RCC 7860 (cell line): ENCODE measurements at regions not wholly inside any gene's neighbourhood (a gene's known extent, or its start where the extent isn't known, plus 50 kb on each side); places are given as distances from the start of the nearest gene placed in this dataset.
"Not testable (repeated sequence)": the region's sequence is repeated elsewhere in the genome, so short reads cannot be mapped to it uniquely, and the experiment has no call there.

Experiments
- DNase-seq: peaks from one replicate; pipeline ENCODE4 v3.0.0-alpha.2; 2015; ENCODE audit warnings: low spot score
- FAIRE-seq: peaks from 2 replicates; lab custom pipeline; 2012; peaks lifted over from hg19 to GRCh38; lab: Jason Lieb, UNC

DNA sequence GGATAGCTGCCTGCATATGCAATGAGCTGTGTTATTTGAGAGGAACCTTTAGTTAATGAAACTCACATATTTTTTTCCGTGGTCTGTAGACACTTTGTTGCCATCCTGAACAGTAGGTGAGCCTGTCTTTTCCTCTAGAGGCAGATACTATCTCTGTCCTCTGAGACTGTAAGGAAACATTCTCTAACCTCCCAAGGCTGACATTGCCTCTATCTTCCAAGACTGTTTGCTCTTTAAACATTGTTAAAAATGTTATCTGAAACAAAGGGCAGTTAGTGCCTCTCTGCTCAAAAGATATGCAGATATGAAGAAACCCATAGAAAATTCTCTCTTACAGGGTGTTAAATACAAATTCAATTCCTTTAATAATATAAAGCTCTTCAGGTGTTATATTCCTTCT is 963.8 kb upstream of the CNTN5 start:
- DNase-seq: no peak
- no peak for FAIRE-seq

DNA sequence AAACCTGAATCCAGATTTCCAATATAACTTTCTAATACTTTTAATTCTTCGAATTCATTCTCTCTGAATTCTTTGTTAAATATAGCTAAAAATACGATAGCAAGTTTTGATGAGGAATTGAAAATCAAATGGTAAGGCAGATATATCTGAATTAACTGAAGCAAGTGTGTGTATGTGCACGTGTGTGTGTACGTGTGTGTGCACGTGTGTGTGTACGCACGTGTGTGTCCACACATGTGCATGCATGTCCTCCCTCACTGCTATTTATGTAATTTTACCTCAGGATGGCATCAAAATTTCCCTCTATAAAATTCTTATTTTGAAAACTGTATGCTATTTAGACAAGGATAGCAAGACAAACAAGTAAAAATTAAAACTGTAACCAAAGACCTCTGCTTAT is 961.3 kb upstream of the CNTN5 start:
- no peak for FAIRE-seq

DNA sequence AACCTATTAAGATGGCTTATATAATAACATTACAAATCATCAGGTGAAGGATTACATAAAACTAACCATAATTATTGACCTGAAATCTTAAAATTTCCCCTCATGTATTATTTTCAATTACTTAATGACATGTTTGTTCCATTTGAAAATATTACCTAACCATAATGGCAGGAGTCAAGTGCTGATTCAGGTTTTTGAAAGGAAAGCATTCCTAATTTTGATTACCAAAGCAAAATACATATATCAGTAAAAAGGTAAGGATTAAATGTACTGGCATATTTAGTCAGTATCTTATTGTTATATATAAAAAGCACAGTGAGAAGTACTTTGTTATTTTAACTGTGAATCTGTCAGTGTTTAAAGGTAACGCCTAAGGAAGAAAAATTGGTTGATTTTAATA is 960.0 kb upstream of the CNTN5 start:
- FAIRE-seq (no peak), DNase-seq (no peak)

More for the DNA sequence above, 961.3 kb upstream of the CNTN5 start:
- no peak for DNase-seq

DNA sequence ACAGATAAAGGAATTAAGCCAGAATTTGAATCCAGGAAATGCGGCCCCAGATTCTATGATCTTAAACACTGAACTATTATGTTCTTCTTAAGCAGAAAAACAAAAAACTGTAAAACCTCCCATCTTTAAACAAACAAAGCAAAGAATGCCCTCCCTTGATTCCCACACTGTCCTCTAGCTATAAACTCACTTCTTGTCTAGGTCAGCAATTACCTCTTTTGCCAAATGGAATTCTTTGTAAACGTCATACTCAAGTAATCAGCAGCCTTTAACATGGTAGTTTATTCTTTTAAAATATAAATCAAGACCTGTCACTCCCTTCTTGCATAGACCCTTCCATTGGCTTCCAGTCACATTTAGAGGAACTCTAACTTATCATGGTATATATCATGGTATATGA is 958.9 kb upstream of the CNTN5 start:
- FAIRE-seq: no peak
- DNase-seq: no peak

DNA sequence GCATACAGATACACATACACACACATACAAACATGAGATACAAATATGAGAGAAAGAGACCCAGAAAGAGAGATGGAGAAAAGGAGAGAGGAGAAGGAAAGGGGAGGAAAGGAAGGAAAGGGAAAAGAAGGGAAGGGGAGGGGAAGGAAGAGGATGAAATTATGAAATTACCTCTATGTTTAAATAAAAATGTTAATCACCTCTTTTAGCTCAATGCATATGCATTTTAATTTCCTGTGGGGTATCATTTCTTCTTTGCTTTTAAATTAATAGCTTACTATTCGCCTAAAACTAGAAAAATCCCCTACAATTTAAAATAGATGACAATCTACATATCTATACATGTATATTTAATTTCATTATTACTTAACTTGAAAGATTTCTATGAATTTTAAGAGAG is 958.0 kb upstream of the CNTN5 start:
- no peak for FAIRE-seq

DNA sequence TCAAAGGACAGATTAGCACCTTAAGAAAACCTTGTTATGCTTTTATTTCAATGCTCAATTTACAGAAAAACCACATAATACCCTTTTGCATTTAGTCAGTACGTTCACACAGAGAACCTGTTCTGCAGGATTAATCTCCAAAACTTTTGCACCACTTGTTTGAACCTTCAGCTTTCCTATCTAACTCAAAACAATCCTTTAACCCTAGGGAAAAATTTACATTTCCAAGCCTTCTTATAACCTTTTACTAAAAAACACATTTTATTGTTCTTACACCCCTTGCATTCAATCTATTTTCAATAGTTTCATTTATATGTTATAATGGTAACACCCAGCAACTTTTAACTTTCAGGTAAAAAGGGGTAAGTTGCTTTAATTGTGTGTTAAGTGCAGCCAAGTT is 952.5 kb upstream of the CNTN5 start:
- FAIRE-seq: no peak
- no peak for DNase-seq

More for the DNA sequence above, 958.0 kb upstream of the CNTN5 start:
- no peak for DNase-seq

DNA sequence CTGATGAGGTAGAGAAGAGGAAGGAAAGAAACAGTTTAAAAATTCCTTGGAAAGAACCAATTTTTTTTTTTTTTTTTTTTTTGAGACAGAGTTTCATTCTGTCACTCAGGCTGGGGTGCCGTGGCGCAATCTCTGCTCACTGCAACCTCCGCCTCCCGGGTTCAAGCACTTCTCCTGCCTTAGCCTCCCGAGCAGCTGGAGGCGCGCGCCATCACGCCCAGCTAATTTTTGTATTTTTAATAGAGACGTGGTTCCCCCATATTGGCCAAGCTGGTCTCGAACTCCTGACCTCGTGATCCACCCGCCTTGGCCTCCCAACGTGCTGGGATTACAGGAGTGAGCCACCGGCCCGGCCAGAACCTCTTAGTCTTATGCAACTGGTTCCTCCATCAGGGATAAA is 951.6 kb upstream of the CNTN5 start:
- FAIRE-seq, DNase-seq: not testable (repeated sequence)

DNA sequence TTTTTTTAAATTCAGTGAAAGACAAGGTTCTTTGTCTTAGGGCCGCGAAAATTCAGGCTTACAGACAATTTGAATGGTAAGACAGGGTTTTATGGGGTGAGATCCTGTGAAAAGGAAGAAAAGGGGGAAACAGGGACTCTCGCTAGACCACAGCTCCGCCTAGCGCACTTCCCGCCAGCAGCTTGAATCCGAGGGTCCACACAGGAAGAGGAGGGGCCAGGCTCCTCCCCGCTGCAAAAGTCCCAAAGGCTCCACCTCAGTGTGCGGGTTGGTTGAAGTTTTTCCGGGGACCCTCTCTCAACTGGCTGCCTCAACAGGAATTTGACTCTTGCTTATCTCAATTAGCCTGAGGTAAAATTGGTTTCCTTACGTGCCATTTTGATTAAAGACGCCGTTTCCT is 950.9 kb upstream of the CNTN5 start:
- DNase-seq: no peak
- no peak for FAIRE-seq

DNA sequence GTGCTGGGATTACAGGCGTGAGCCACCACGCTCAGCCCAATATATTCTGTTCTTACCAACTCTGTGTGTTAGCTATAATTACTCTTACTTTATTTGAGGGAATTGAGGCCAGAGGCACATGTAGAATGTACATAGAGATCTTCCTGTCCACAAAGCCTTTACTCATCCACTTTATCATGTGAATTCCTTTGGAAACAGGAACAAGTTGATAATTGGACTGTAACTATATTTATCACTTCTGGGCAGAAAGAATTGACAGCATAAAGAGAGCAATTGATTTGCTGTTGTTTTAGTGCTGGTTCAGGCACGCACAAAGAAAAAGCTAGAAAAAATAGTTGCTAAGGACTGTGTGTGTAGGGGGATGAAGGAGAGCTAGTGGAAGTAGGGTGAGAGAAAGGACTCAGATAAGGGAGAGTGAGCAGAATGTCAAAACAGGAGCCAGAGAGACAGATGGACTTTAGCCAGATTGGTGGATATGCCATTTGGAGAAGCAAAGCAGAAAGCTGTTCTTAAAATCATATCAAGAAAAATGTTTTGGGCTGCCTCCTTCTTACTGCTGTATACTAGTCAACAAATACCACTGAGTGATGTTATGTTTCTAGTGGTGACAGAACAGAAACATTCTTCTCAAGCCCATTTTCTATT is 929.8 kb upstream of the CNTN5 start:
- no peak for FAIRE-seq
- no peak for DNase-seq

DNA sequence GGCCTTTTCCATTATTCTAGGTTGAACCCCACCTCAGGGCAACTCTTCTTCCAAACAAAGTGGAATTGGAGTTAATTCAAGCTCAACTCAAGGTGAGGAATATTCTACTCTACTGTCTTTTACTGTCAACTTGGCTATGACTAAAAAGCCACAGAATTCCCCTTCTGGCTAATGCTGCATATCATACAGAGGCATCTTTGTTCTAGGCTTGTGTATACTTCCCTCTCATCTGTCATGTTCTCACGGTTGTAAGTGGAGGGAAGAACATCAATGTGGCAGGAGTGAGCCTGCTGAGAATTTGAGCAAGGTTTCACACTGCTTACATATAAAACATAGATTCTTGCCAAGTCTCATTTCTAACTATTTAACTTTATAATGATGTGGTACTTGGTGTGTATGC is 921.4 kb upstream of the CNTN5 start:
- no peak for FAIRE-seq
- no peak for DNase-seq

DNA sequence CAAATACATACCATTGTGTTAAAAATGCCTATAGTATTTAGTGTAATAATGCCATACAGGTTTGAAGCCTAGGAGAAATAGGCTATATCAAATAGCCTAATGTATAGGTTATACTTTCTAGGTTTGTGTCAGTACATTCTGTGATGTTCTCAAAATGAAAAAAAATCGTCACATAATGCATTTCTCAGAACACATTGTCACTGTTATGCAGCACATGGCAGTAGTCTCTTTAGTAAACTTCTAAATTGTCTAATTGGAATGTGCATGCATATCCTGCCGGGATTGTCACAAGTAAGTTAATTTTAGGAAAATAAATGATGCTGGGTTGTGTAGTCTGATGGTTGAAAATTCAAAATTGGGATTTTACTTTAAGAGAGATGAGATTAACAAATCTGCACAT is 920.1 kb upstream of the CNTN5 start:
- no peak for DNase-seq
- FAIRE-seq: no peak

DNA sequence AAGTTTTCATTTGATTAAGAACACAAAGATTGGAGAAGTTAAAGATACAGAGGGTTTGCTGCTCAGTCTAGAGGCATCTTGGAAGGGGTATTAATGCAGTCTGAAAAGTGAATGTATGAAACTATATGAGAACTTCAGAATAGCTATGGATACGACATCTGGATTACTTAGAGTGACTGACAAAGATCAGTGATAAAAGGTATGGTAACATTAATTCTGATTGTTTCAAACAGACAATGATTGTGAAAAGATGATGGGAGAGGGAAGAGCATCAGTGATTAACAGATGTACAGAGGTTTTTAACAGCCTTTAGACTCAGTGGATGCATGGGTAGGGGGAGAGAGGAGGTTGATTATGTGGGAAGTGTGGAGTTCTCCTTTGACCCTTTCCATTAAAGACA is 919.4 kb upstream of the CNTN5 start:
- DNase-seq (no peak), FAIRE-seq (no peak)

DNA sequence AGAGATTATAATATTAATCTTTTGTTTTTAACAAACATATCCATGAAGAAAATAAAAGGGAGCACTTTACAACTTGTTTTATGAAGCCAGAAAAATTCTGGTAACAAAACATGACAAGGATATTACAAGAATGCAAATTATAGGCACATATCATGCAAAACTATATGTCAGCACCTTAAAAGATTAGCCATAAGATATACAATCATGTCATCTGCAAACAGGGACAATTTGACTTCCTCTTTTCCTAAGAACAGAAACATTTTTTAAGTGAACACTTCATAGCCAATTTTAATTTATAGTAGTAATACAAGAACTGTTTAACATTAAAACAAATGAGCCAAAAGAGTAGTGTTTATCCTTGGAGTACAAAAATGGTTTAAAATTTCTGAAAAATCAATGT is 916.5 kb upstream of the CNTN5 start:
- DNase-seq: no peak
- no peak for FAIRE-seq

DNA sequence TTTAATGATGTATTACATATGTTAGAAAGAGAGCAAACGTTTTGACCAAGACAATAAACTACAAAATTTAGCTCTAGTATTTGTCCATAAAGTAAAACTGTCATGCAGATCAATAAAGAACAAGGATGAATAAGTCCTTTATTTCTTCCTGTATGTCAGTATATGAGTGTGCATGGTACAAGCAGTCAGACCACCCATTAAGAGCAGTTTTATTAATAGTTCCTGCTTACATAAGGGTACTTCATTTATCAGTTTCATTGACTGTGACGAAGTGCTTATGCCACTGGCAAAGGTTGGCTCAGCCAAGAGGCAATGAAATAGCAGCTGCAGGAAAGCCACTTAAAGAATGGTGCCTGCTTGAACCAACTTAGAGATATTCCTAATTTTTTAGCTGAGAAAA is 913.0 kb upstream of the CNTN5 start:
- DNase-seq: no peak
- FAIRE-seq: no peak

DNA sequence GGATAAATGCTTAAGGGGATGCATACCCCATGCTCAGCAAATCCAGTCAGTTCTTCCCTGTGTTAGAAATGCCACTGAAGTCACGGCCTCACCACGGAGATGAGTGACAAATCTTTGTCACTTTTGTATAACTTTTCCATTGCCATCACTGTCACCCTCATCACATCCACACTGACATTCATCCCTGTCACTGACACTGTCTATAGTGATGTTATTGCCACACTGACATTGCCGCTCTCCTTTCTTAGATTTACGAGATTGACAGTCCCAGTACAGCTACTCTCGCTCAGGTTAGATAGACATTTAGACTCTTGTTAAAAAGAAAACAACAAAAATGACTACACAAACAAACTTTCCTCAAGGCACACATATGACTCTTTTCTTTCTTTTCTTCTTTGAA is 910.7 kb upstream of the CNTN5 start:
- no peak for FAIRE-seq
- no peak for DNase-seq

DNA sequence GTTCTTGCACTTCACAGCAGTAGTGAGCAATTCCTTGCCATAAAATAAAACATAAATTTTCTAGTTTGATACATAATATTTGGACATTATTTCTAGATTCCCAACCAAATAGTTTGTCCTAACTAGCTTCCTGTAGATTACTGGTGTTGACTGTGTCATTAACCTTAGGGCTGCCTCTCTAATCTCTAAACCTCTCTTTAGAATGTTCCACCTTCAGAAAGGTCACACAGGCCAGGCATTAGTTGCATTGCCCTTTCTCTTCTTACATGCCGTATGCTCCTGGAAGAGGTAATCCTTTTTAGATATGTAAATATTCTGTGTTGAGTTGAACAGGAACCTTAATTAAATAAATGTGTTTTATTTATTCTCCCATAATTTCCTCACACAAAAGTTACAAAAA is 904.9 kb upstream of the CNTN5 start:
- DNase-seq (no peak), FAIRE-seq (no peak)

DNA sequence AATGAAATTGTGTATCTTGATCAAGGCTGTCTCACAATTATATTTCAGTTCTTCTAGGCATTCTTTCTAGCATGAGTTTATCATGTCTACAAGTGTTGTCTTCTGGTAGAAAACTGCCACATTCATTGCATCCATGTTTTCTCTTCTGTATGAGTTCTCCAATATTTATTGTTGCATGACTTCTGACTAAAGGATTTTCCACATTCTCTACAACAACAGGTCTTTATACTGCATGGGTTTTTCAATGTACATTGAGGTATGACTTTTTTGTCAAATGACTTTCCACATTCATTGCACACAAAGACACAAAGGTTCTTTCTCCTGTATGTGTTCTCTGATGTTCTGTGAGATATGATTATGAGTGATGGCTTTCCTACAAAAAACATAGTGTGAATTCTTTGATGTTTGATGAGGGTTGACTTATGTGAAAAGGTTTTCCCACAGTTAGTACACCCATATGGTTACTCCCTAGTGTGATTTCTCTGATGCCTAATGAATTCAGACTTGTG is 890.6 kb upstream of the CNTN5 start:
- DNase-seq (no peak), FAIRE-seq (no peak)

DNA sequence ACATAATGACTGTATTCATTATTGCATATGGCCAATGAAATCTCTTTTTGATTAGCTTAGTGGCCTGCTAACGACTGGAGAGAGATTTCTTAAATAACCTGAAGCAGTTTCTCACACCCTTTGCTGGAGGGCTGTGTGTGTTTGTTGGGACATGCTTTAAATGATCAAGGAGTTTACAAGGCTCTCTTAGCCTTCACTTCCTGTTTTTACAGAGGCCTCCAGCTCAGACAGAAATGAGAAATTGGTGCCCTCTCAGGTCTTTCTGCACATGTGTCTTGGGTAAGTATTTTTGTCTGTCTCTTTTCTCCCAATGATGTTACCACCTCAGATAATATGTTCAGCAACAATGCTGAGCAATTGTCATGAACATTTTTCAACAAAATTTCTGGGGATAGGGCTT is 884.4 kb upstream of the CNTN5 start:
- DNase-seq (no peak), FAIRE-seq (no peak)

DNA sequence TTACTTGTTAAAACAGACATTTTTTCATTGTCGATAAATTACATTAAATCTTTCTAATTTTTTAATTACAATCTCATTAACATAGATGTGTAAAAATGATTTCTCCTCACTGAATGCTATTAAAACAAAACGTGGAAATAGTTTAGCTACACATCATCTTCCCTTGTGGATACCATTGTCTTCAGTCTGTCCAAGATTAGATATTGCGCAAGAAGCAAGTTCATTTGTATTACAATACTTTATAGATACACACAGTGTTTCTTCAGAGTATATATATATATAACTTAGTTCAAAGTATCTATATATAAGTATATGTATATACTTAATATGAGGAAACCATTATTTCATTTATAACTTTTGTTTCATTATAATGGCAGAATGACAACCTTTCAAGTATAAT is 883.3 kb upstream of the CNTN5 start:
- no peak for FAIRE-seq

DNA sequence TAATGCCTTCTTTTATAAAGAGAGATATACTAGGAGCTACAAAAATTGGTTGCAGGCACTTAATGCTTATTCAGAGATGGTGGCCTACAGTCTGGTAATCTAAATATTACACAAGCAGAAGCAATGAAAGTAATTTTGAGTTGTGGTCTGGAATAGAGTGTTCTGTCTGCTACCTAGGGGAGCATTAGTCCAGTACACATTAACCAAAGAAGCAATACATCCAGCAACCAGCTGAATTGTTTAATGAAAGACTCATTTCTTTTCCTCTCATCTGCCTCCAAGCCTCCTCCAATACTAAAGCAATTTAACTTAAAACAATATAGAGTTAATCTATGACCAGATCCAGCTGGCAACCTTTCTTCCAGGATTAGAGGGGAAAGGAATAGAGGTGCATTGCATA is 877.1 kb upstream of the CNTN5 start:
- DNase-seq: no peak
- no peak for FAIRE-seq

More for the DNA sequence above, 883.3 kb upstream of the CNTN5 start:
- DNase-seq: no peak

DNA sequence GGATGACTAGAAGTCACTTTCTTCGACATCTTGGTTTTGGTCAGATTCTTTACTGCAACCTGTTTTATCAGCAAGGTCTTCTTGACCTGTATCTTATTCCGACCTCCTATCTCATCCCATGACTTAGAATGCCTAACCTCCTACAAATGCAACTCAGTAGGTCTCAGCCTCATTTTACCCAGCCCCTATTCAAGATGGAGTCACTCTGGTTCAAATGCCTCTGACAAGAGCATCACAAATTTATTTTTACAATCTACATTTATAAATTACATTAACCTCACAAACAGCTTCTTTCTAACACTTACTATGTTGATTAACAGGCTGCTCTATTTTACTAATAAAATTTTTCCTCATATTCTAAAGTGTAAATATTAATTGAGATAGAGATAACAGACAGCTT is 867.0 kb upstream of the CNTN5 start:
- DNase-seq: no peak
- FAIRE-seq: no peak

DNA sequence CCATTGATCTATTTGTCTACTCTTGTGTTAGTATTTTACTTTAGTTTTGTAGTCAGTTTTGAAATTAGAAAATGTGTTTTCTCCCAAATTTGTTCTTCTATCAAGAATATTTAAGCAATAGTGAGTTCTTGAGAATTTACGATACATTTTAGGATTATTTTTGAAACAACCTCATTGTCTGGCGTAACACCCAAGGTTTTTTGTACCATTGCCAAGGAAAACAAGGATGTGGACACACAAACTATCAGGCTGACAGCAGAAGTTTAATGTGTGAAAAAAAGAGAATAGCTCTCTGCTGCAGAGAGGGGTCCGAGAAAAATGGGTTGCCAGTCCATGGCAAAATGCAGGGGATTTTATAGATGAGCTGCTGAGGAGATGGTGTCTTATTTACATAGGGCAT is 865.1 kb upstream of the CNTN5 start:
- FAIRE-seq (no peak), DNase-seq (no peak)

DNA sequence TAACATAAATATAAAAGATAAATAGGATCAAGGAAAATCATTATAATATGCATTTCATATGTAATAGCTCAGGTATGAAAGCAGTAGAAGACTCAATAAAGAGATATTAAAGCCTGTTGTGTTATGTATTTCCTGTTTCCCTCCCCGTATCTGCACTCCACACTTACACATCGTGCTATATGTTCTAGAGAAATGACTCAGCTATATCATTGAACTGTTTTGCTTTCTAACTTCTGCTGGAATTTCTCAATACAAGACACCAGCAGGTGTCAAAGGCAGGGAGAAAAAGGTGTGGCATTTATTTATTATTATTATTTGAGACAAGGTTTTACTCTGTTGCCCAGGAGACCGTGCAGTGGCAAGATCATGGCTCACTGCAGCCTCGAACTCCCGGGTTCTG is 842.8 kb upstream of the CNTN5 start:
- no peak for FAIRE-seq

More for the DNA sequence above, 842.8 kb upstream of the CNTN5 start:
- no peak for DNase-seq
